Left lung (tissue), 4 donors: ENCODE measurements at regions not wholly inside any gene's neighbourhood (a gene's known extent, or its start where the extent isn't known, plus 50 kb on each side); places are given as distances from the start of the nearest gene placed in this dataset.

ENCODE experiments used
- ATAC-seq: fragments of 200-7000 bp; cut with Tn5 transposase; one replicate; pipeline ENCODE4 v1.9.1; 2020; ENCODE audit warnings: moderate library complexity
- DNase-seq, 4 donors: peaks; one replicate each; pipeline ENCODE4 v3.0.0-alpha.2; 2013 to 2020
- H3K27ac ChIP-seq, 2 donors: fragments of 200-600 bp; sonication (generic) in 1 of 2; one replicate each; pipeline versions ENCODE4 v1.5.0 to v1.8.0; 2020 to 2021
- H3K27me3 ChIP-seq, 2 donors: fragments of 200-600 bp; sonication (generic) in 1 of 2; one replicate each; pipeline versions ENCODE4 v1.5.0 to v1.8.0; 2020 to 2021
- H3K36me3 ChIP-seq, 2 donors: fragments of 200-600 bp; sonication (generic) in 1 of 2; one replicate each; pipeline versions ENCODE4 v1.5.0 to v1.8.0; 2020 to 2021
- H3K4me1 ChIP-seq, 2 donors: fragments of 200-600 bp; one replicate each; pipeline ENCODE4 v1.8.0; 2021
- H3K4me3 ChIP-seq, 2 donors: fragments of 200-600 bp; sonication (generic) in 1 of 2; one replicate each; pipeline versions ENCODE4 v1.5.0 to v1.8.0; 2020 to 2021; ENCODE audit warnings: mild to moderate bottlenecking in 1 of 2
- H3K9me3 ChIP-seq, 2 donors: fragments of 200-600 bp; sonication (generic) in 1 of 2; one replicate each; pipeline versions ENCODE4 v1.5.0 to v1.8.0; 2020 to 2021
- CTCF ChIP-seq, 2 donors: fragments of 200-600 bp; sonication (generic) in 1 of 2; IDR thresholded peaks; one replicate each; pipeline versions ENCODE4 v1.5.0 to v1.8.0; 2021; ENCODE audit warnings: antibody characterized with exemption in 2 of 2
- intact Hi-C, 2 donors: fragments of 100-400 bp; cut with DNase I; formaldehyde crosslinking; loops; one replicate each; pipeline versions ENCODE4 v1.11.2 to v1.14.2; 2022
- donor health status: DM: no; HTN: yes; CAD: no.
- donor health status: DM: no; HTN: no; CAD: no.

- ATAC-seq = no peak
- no peaks in the 10 kb centered on the region for H3K36me3 ChIP-seq
- H3K4me3 ChIP-seq = no peak overlapping the region
- H3K27me3 ChIP-seq = no peaks in the 10 kb centered on the region
- intact Hi-C loops = no loop called here
- no peak for DNase-seq
- no peak overlapping the region for H3K27ac ChIP-seq
- no peak for TF ChIP-seq CTCF (IDR thresholded peaks at IDR 0.05)
- no peaks in the 10 kb centered on the region for H3K4me1 ChIP-seq
- H3K9me3 ChIP-seq = no peaks in the 10 kb centered on the region
Measured at GRCh38 chrX:80246271-80246670, 174.0 kb upstream of the TENT5D start.

DNA sequence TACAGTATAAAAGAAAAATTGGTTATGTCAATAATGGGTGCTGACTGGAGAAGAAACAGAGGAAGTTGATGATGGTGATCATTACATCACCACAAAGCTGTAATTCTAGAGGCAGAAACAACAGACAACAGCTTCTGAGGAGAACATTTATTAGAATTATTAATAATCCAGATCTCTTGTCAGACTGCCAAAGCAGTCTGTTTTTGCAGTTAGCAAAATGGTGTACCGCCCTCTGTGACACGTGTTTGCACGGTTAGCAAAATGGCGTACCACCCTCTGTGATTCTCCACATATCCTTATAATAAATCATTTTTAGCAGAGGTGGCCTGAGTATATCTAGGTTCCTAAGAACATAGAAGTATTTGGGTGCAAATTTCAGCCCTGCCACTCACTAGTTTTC, 154.0 kb upstream of the TENT5D start:
- ATAC-seq = no peak
- DNase-seq = no peak
- TF ChIP-seq CTCF (IDR thresholded peaks at IDR 0.05) = no peak
- Histone ChIP-seq H3K27me3 (no peaks in the 10 kb centered on the region), H3K27ac (no peak overlapping the region), H3K36me3 (no peaks in the 10 kb centered on the region), H3K4me1 (no peaks in the 10 kb centered on the region), H3K4me3 (no peak overlapping the region), H3K9me3 (no peaks in the 10 kb centered on the region)
- intact Hi-C loops = no loop called here

DNA sequence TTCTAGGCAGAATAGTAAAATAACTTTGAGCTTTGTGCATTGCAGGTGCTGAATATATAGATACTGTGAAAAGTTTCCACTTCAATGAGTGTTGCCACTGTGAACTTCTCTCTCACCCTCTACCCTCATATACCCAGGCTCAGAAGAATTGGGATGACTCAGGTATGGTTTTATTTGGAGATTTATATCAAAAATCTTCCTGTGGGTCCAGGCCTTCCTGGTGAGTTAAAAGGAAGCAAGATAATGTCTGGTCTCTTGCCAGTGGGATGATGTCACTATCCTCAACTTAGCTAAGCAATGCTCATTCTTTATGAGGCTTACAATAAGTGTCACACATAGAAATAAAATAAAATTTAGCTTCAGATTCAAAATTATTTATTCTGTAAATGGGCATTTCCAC, 153.3 kb upstream of the TENT5D start:
- H3K4me3 ChIP-seq = no peak overlapping the region
- no peaks in the 10 kb centered on the region for H3K36me3 ChIP-seq
- intact Hi-C loops = no loop called here
- no peaks in the 10 kb centered on the region for H3K27me3 ChIP-seq
- H3K4me1 ChIP-seq = no peaks in the 10 kb centered on the region
- H3K9me3 ChIP-seq = no peaks in the 10 kb centered on the region
- DNase-seq = no peak
- no peak overlapping the region for H3K27ac ChIP-seq
- no peak for ATAC-seq
- no peak for TF ChIP-seq CTCF (IDR thresholded peaks at IDR 0.05)

- no peak for TF ChIP-seq CTCF (IDR thresholded peaks at IDR 0.05)
- H3K36me3 ChIP-seq = no peaks in the 10 kb centered on the region
- intact Hi-C loops = no loop called here
- no peaks in the 10 kb centered on the region for H3K27me3 ChIP-seq
- no peaks in the 10 kb centered on the region for H3K4me1 ChIP-seq
- no peak overlapping the region for H3K4me3 ChIP-seq
- DNase-seq (no peak), ATAC-seq (no peak)
- no peak overlapping the region for H3K27ac ChIP-seq
- no peaks in the 10 kb centered on the region for H3K9me3 ChIP-seq
Measured at GRCh38 chrX:80267790-80268189, 152.5 kb upstream of the TENT5D start.

DNA sequence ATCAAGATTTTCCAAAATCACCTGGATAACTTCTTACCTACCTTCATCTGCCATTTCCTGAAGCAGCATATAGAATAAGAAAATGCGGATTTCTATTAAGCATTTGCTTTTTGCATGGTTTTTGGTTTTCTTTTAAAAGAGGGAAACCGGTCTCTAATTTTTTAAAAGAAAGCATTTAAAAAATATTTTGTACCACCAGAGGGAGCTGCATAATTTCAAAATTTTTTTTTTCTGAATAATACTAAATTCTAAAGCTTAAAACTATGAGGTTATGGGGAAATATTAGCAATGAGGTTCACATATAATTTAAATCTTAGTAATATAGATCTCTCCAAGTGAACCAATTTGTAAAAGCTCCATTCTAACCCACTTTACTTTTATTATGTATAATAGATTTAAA, 137.7 kb upstream of the TENT5D start:
- Histone ChIP-seq H3K4me1 (no peaks in the 10 kb centered on the region), H3K36me3 (no peaks in the 10 kb centered on the region), H3K9me3 (no peaks in the 10 kb centered on the region), H3K27ac (no peak overlapping the region), H3K4me3 (no peak overlapping the region), H3K27me3 (no peaks in the 10 kb centered on the region)
- no peak for DNase-seq
- intact Hi-C loops = no loop called here
- TF ChIP-seq CTCF (IDR thresholded peaks at IDR 0.05) = no peak
- no peak for ATAC-seq
